ENCODE measurements at regions not wholly inside any gene's neighbourhood (a gene's known extent, or its start where the extent isn't known, plus 50 kb on each side); places are given as distances from the start of the nearest gene placed in this dataset.

DNA sequence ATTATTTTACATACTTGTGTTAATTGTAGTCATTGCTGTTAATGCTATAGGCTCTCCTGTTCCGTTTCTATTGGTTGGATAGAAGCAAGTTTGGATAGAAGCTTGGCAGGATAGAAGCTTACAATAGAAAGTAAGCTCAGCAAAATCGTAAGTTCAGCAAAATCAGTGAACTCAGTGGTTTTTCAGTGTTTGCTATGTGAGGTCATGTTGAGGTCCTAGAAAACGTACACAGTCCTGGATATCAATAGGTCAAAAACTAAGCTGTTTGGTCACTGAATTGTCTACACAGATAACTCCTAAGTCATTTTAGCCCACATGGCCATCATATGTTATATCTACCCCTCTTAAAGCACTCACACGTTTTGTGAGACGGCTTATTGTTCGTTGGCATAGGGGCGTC is 299.4 kb downstream of the MAN2A1 start:
- Histone ChIP-seq H3K27me3 (ENCODE audit: control insufficient read depth, insufficient read depth, low read length) (no peaks in the 10 kb centered on the region), H3K4me1 (ENCODE audit: control insufficient read depth, insufficient read depth, low read length) (no peaks in the 10 kb centered on the region), H3K27ac (ENCODE audit: low read length) (no peak overlapping the region), H3K9me3 (ENCODE audit: control insufficient read depth, insufficient read depth, low read length) (no peaks in the 10 kb centered on the region), H3K36me3 (ENCODE audit: control insufficient read depth, insufficient read depth, low read length) (no peaks in the 10 kb centered on the region), H3K4me3 (ENCODE audit: low read length) (no peak overlapping the region)
- H3K4me3 Mint-ChIP-seq: no peak overlapping the region
- DNase-seq (no peak), ATAC-seq (no peak)
- no peaks in the 10 kb centered on the region for H3K36me3 Mint-ChIP-seq
- H3K27me3 Mint-ChIP-seq (ENCODE audit: low read depth in 2 of 2): peaks cover 3 to 8% of the 10 kb centered on the region in 2 donors
- TF ChIP-seq, protein P1, sequence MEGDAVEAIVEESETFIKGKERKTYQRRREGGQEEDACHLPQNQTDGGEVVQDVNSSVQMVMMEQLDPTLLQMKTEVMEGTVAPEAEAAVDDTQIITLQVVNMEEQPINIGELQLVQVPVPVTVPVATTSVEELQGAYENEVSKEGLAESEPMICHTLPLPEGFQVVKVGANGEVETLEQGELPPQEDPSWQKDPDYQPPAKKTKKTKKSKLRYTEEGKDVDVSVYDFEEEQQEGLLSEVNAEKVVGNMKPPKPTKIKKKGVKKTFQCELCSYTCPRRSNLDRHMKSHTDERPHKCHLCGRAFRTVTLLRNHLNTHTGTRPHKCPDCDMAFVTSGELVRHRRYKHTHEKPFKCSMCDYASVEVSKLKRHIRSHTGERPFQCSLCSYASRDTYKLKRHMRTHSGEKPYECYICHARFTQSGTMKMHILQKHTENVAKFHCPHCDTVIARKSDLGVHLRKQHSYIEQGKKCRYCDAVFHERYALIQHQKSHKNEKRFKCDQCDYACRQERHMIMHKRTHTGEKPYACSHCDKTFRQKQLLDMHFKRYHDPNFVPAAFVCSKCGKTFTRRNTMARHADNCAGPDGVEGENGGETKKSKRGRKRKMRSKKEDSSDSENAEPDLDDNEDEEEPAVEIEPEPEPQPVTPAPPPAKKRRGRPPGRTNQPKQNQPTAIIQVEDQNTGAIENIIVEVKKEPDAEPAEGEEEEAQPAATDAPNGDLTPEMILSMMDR (IDR thresholded peaks at IDR 0.05): no peak
- no peaks in the 10 kb centered on the region for H3K4me1 Mint-ChIP-seq
- intact Hi-C loops (cut with micrococcal nuclease): no loop called here
- 94% methylated on average over 7 of the region's 7 CpGs for WGBS (ENCODE audit: insufficient coverage)
- H3K9me3 Mint-ChIP-seq: no peaks in the 10 kb centered on the region
- no peak overlapping the region for H3K27ac Mint-ChIP-seq

DNA sequence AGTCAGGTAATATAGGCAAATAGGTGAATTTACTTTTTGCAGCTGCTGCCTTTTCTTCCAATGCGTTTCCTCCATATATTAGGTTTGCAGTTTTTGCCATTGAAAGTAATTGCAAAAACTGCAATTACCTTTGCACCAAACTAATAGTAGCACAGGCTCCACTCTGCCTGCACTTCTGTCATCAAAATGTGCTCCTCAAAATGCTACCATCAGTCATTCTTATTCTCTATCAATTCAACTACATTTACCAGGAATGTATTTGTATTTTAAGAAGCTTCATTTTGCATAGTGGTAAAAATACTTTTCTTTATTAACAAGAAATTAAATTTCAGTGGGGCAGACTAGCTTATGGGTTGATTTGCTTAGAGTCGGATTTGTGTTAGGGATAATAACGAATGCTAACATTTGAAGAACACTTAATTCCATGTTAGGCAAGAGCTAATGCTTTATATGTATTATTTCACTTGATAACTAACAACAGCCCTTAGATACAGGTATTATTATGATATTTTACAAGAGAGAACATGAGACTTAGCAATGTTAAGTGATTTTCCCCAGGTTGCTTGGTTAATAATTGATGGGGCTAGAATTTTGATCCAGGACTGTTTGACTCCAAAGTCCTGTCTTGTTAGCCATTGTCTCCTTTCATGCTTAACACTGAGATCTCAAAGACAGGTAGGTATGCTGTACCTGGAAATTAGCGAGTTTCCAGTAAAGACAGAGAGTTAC is 300.4 kb downstream of the MAN2A1 start:
- no peaks in the 10 kb centered on the region for H3K27me3 ChIP-seq (ENCODE audit: control insufficient read depth, insufficient read depth, low read length)

DNA sequence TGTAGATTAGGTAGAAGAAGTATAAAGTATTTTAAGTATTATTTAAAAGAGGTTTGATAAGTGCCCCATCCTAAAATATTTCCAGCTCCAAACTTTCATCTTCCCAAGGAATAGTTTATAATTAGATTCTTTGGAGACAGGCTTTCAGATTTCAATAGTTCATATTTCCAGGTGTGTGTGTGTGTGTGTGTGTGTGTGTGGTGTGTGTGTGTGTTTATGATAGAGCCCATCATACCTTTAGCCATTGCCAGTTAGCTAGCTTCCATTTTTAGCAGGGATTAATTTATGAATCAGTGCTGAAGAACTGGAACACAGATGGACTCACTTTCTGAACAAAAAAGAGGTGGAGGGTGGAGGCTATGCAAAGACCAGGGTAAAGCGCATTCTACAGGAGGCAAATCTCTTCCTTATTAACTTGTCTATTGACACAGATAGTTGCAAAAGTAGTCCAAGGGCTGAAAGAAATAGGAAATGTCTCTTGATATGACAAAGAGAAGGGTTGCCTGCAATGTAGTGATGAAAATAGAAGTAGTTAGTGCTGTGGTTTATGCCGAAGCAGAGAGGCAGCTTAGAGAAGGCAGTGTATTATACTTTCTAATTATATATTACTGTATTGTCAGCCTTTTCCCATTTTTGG is 301.1 kb downstream of the MAN2A1 start:
- Mint-ChIP-seq H3K27me3 (ENCODE audit: low read depth in 2 of 2) (peaks cover 7 to 8% of the 10 kb centered on the region in 2 donors), H3K4me1 (no peaks in the 10 kb centered on the region), H3K9me3 (no peaks in the 10 kb centered on the region), H3K36me3 (no peaks in the 10 kb centered on the region), H3K4me3 (no peak overlapping the region), H3K27ac (no peak overlapping the region)
- no peaks in the 10 kb centered on the region for H3K9me3 ChIP-seq (ENCODE audit: control insufficient read depth, insufficient read depth, low read length)
- DNase-seq (no peak), ATAC-seq (no peak)
- no peak overlapping the region for H3K27ac ChIP-seq (ENCODE audit: low read length)
- H3K4me1 ChIP-seq (ENCODE audit: control insufficient read depth, insufficient read depth, low read length): no peaks in the 10 kb centered on the region
- intact Hi-C loops (cut with micrococcal nuclease): no loop called here
- no peaks in the 10 kb centered on the region for H3K36me3 ChIP-seq (ENCODE audit: control insufficient read depth, insufficient read depth, low read length)
- TF ChIP-seq, protein P1 (IDR thresholded peaks at IDR 0.05): no peak
- no peak overlapping the region for H3K4me3 ChIP-seq (ENCODE audit: low read length)
- no peaks in the 10 kb centered on the region for H3K27me3 ChIP-seq (ENCODE audit: control insufficient read depth, insufficient read depth, low read length)
- WGBS (ENCODE audit: insufficient coverage): 100% methylated on average over 1 of the region's 2 CpGs

More for the DNA sequence above, 300.4 kb downstream of the MAN2A1 start:
- no peak overlapping the region for H3K27ac Mint-ChIP-seq
- ATAC-seq (no peak), DNase-seq (no peak)
- no peaks in the 10 kb centered on the region for H3K36me3 ChIP-seq (ENCODE audit: control insufficient read depth, insufficient read depth, low read length)
- H3K27me3 Mint-ChIP-seq (ENCODE audit: low read depth in 2 of 2): peaks cover 7 to 8% of the 10 kb centered on the region in 2 donors
- TF ChIP-seq, protein P1 (IDR thresholded peaks at IDR 0.05): no peak
- H3K9me3 Mint-ChIP-seq: no peaks in the 10 kb centered on the region
- no peaks in the 10 kb centered on the region for H3K9me3 ChIP-seq (ENCODE audit: control insufficient read depth, insufficient read depth, low read length)
- intact Hi-C loops (cut with micrococcal nuclease): no loop called here
- no peaks in the 10 kb centered on the region for H3K36me3 Mint-ChIP-seq
- H3K4me1 Mint-ChIP-seq: no peaks in the 10 kb centered on the region
- no peak overlapping the region for H3K4me3 Mint-ChIP-seq
- 85% methylated on average over 2 of the region's 4 CpGs for WGBS (ENCODE audit: insufficient coverage)
- no peaks in the 10 kb centered on the region for H3K4me1 ChIP-seq (ENCODE audit: control insufficient read depth, insufficient read depth, low read length)
- H3K27ac ChIP-seq (ENCODE audit: low read length): no peak overlapping the region
- no peak overlapping the region for H3K4me3 ChIP-seq (ENCODE audit: low read length)

All from natural killer cell (primary cell).